Upper lobe of left lung (tissue), 4 donors: ENCODE measurements at regions not wholly inside any gene's neighbourhood (a gene's known extent, or its start where the extent isn't known, plus 50 kb on each side); places are given as distances from the start of the nearest gene placed in this dataset.

Source experiments
- POLR2A ChIP-seq, 4 donors: fragments of 450-650 bp; IDR thresholded peaks; one replicate each; pipeline ENCODE4 v1.5.1; 2016 to 2017; ENCODE audit warnings: antibody characterized with exemption in 4 of 4, mild to moderate bottlenecking in 2 of 4
- POLR2AphosphoS5 ChIP-seq, 2 donors: sonication (generic); formaldehyde crosslinking; IDR thresholded peaks; one replicate each; pipeline ENCODE4 v1.5.1; 2017; ENCODE audit warnings: antibody characterized with exemption in 2 of 2

DNA sequence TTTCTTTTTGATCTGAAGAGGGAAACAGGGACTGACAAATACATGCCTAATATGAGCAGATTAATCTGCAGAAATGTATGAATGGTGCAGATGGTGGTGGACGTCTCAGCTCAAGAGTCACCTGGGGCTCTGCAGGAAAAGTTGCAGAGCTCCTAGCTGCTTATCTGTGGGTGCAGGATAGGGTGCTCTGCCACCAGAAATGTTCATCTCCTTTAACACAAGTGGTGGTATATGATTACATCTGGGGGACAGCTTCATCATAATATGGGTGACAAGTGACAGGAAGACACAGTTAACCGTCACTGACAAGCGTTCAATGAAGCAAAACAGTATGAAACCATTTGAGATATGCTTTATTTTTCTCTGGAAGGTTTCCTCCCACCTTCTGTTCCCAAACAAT is 121.2 kb upstream of the LINC00305 start:
- no peak for TF ChIP-seq POLR2A (IDR thresholded peaks at IDR 0.05)
- TF ChIP-seq POLR2AphosphoS5 (IDR thresholded peaks at IDR 0.05): no peak
